Loucy (cell line): ENCODE measurements at regions not wholly inside any gene's neighbourhood (a gene's known extent, or its start where the extent isn't known, plus 50 kb on each side); places are given as distances from the start of the nearest gene placed in this dataset.
"Not testable (repeated sequence)": the region's sequence is repeated elsewhere in the genome, so short reads cannot be mapped to it uniquely, and the experiment has no call there.

Source experiments
- H2AFZ ChIP-seq: fragments of 200-600 bp; sonication (generic); 2 replicates; pipeline ENCODE4 v1.6.0; 2016; ENCODE audit warnings: antibody characterized with exemption, mild to moderate bottlenecking, low read length, moderate library complexity
- H3F3A ChIP-seq: fragments of 200-600 bp; 2 replicates; pipeline ENCODE4 v1.6.0; 2016; ENCODE audit warnings: antibody characterized with exemption, low read depth, mild to moderate bottlenecking
- H3K27me3 ChIP-seq: fragments of 200-600 bp; sonication (generic); 2 replicates; pipeline ENCODE4 v1.6.1; 2014; ENCODE audit warnings: low read length, mild to moderate bottlenecking; ENCODE audit not compliant: insufficient read depth, poor library complexity, severe bottlenecking
- H3K36me3 ChIP-seq: fragments of 200-600 bp; sonication (generic); 2 replicates; pipeline ENCODE4 v1.6.1; 2016; ENCODE audit warnings: low read length; ENCODE audit not compliant: insufficient read depth
- H3K4me1 ChIP-seq: fragments of 200-600 bp; sonication (generic); 2 replicates; pipeline ENCODE4 v1.5.1; 2014; ENCODE audit warnings: low read length, mild to moderate bottlenecking; ENCODE audit not compliant: insufficient read depth, poor library complexity, severe bottlenecking
- H3K4me2 ChIP-seq: fragments of 200-600 bp; sonication (generic); 2 replicates; pipeline ENCODE4 v1.6.0; 2014; ENCODE audit warnings: antibody characterized with exemption, low read length, low read depth, mild to moderate bottlenecking; ENCODE audit not compliant: poor library complexity, severe bottlenecking
- H3K4me3 ChIP-seq: fragments of 200-600 bp; sonication (generic); 2 replicates; pipeline ENCODE4 v1.5.1; 2014; ENCODE audit warnings: low read length, mild to moderate bottlenecking, mixed read lengths; ENCODE audit not compliant: poor library complexity, severe bottlenecking
- H3K79me2 ChIP-seq: fragments of 200-600 bp; sonication (generic); 2 replicates; pipeline ENCODE4 v1.6.1; 2014; ENCODE audit warnings: low read length; ENCODE audit not compliant: insufficient read depth
- H3K9ac ChIP-seq: fragments of 200-600 bp; sonication (generic); 2 replicates; pipeline ENCODE4 v1.6.0; 2014; ENCODE audit warnings: mild to moderate bottlenecking, low read depth, low read length, moderate library complexity; ENCODE audit not compliant: poor library complexity, severe bottlenecking
- H3K9me2 ChIP-seq: fragments of 200-600 bp; sonication (generic); replicated peaks from 2 replicates; pipeline ENCODE4 v1.6.1; 2016; ENCODE audit warnings: low read depth, low read length, mixed read lengths
- H3K9me3 ChIP-seq: fragments of 200-600 bp; sonication (generic); 2 replicates; pipeline ENCODE4 v1.6.1; 2014; ENCODE audit warnings: mild to moderate bottlenecking, antibody characterized with exemption, low read length, low read depth; ENCODE audit not compliant: insufficient read depth
- H4K20me1 ChIP-seq: fragments of 200-600 bp; sonication (generic); 2 replicates; pipeline ENCODE4 v1.6.0; 2014; ENCODE audit warnings: antibody characterized with exemption, low read length, mild to moderate bottlenecking; ENCODE audit not compliant: insufficient read depth, poor library complexity, severe bottlenecking
- CTCF ChIP-seq: fragments of 200-600 bp; sonication (generic); conservative IDR thresholded peaks from 2 replicates; pipeline ENCODE4 v1.5.1; 2014; ENCODE audit warnings: mild to moderate bottlenecking, antibody characterized with exemption, low read length

- not testable (repeated sequence) for H3K79me2 ChIP-seq, H3K9me2 ChIP-seq, H3F3A ChIP-seq, H3K4me3 ChIP-seq, H3K27me3 ChIP-seq, H3K4me1 ChIP-seq, H3K9me3 ChIP-seq, H3K9ac ChIP-seq, H4K20me1 ChIP-seq, H3K36me3 ChIP-seq, H3K4me2 ChIP-seq, H2AFZ ChIP-seq
- TF ChIP-seq CTCF: 0 out of 2 replicates have a peak, but pooled peaks have one; percentile 7
These were observed 281.2 kb upstream of the PLGLB2 start for GRCh38 chr2:87466591-87467120.

- H3K9me3 ChIP-seq, H3K9ac ChIP-seq, H3K4me1 ChIP-seq, H3K36me3 ChIP-seq, H3F3A ChIP-seq, H3K9me2 ChIP-seq, H3K27me3 ChIP-seq, H4K20me1 ChIP-seq, H3K79me2 ChIP-seq, H3K4me2 ChIP-seq, H3K4me3 ChIP-seq, H2AFZ ChIP-seq: not testable (repeated sequence)
These were observed 279.4 kb upstream of the PLGLB2 start for GRCh38 chr2:87468429-87468981.

DNA sequence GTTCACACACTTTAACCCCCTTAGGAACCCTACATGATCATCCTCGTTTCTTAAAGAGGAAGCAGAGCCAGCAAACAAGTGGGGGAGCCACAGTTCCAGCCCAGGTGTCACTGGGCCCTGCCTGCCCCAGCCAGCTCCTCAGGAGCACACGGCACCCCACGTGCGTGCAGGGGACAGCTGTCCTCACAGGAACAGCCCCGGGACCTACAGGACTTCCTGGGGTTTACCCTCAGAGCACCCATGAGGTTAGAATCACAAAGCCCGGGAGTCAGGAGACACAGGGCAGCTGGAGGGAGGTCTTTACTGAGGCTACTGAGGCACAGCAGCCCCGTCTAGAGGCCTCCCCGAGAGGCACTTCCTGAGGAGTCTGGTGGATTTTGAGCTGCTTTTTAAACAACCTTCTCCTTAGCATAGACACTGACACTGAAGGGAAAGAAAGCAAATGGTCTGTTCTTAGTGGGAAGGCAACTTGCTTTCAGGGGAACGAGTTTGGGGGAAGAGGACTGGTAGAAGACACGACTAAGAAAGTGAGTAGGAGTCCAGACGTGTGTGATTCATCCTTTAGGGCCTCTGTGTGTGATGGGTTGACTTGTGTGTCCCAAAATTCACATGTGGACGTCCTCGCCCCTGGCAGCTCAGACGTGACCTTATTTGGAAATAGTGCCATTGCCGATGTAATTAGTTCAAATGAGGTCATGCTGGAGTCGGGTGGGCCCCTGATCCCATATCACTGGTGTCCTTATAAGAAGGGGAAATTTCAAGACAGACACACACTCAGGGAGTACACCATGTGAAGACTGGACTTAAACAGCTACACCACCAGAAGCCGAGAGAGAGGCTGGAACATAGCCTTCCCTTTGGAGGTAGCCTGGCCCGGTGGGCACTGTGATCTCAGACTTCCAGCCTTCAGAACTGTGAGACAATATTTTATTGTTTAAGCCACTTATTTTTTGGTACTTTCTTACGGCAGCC, 278.4 kb upstream of the PLGLB2 start:
- H3K4me1 ChIP-seq, H3K9ac ChIP-seq, H3F3A ChIP-seq, H2AFZ ChIP-seq, H4K20me1 ChIP-seq, H3K9me2 ChIP-seq, H3K9me3 ChIP-seq, H3K36me3 ChIP-seq, H3K79me2 ChIP-seq, H3K4me3 ChIP-seq, H3K27me3 ChIP-seq, H3K4me2 ChIP-seq: not testable (repeated sequence)

DNA sequence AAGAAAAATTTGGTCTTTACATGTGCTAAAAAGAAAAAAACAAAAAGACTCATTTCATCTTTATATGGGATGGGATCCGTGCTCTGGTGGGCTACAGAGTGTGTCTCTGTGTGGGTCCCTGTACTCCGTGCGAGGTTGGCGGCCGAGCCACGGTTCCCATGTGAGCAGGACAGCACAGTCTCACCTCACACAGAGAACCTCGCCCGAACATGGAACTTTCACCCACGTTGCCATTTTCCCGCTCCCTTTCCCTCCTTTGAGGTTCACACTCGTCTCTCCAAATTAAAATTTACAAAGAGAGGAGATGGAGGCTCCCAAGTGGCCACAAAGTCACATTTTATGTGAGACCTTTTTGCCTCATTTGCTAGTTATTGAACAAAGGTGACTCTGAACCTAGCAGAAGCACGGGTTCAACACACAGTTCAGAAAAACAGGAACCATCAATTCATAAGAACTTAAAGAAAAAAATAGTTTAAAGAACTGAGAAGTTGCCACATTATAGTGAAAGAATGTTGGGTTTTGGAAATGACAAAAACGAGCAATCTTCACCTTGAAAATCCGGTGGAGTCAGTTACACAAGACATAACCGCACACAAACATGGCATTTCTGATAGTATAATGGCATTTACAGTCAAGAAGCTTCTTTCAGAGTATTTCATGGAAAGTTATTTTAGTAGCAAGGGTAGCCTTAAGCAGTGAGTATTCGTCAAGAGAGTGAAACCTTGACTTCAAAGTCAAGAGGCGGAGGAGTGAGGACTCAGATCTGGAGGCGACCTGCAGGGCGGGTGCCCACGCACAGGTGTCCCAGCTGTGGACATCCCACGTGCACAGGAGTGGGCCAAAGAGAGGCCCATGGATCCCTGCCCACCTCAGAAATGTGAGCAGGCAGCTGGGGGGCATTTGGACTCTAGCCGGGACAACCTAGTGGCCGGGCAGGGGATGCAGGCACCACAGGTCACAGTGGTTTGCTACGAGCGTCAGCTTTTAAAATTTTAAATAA, 277.2 kb upstream of the PLGLB2 start:
- H3K9ac ChIP-seq, H3K4me2 ChIP-seq: not testable (repeated sequence)

GRCh38 chr2:87471478-87471877, 276.4 kb upstream of the PLGLB2 start:
- H3K4me2 ChIP-seq, H3K27me3 ChIP-seq, H3F3A ChIP-seq, H3K9ac ChIP-seq, H3K9me2 ChIP-seq, H4K20me1 ChIP-seq, H2AFZ ChIP-seq, H3K9me3 ChIP-seq, H3K4me1 ChIP-seq, H3K36me3 ChIP-seq, H3K4me3 ChIP-seq, H3K79me2 ChIP-seq: not testable (repeated sequence)

More for the DNA sequence above, 277.2 kb upstream of the PLGLB2 start:
- H3K36me3 ChIP-seq, H3K4me3 ChIP-seq, H2AFZ ChIP-seq, H3K79me2 ChIP-seq, H4K20me1 ChIP-seq, H3K4me1 ChIP-seq, H3K9me2 ChIP-seq, H3K9me3 ChIP-seq, H3F3A ChIP-seq, H3K27me3 ChIP-seq: not testable (repeated sequence)

DNA sequence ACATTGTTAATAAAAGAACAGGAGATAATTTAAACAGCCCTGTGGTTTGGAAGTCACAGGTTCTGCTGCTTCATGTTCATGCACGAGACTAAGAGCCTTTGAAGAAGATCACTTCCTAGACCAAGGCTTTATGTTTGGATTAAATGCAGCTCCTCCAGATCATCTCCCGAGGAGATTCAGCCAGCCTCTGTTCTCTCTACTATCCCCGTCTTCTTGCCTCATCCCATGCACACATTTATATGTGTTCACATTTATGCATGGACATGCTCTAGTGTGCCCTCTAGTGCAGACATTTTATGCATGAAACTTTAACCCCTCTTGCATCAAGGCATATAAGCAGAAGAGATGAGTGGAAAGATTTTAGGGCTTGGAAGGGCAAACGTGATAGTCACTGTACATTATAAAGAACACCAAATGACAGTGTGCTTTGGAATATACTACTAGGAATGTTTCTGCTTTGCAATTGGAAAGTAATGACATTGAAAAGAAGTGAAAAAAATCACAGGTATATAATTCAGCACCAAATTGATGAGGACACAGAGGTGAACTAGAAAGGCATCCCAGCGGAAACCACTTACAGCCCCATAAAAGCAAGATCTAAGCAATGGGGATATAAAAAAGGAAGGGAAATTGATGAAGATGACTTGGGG, 271.5 kb upstream of the PLGLB2 start:
- H2AFZ ChIP-seq, H3K79me2 ChIP-seq, H3K4me1 ChIP-seq, H3K9me2 ChIP-seq, H3K4me3 ChIP-seq, H3K9me3 ChIP-seq, H3K27me3 ChIP-seq, H3F3A ChIP-seq, H3K9ac ChIP-seq, H3K36me3 ChIP-seq, H3K4me2 ChIP-seq, H4K20me1 ChIP-seq: not testable (repeated sequence)
